ENCODE measurements at regions not wholly inside any gene's neighbourhood (a gene's known extent, or its start where the extent isn't known, plus 50 kb on each side); places are given as distances from the start of the nearest gene placed in this dataset.

- intact Hi-C loops (cut with micrococcal nuclease; ENCODE audit: unreplicated experiment): no loop called here
- no peak for TF ChIP-seq CTCF (IDR thresholded peaks at IDR 0.05; ENCODE audit: insufficient read depth in 1 of 2, low read depth in 1 of 2, low read length in 1 of 2, severe bottlenecking in 1 of 2, unreplicated experiment in 1 of 2)
- no peak overlapping the region for H3K27ac Mint-ChIP-seq (ENCODE audit: unreplicated experiment)
- Histone ChIP-seq H3K4me3 (ENCODE audit: low read depth, low read length) (no peak overlapping the region), H3K9me3 (no peaks in the 10 kb centered on the region), H3K4me1 (no peaks in the 10 kb centered on the region), H3K27me3 (replicated peaks; ENCODE audit: control insufficient read depth, insufficient read depth, low read length) (no peaks in the 10 kb centered on the region), H3K36me3 (ENCODE audit: control insufficient read depth, insufficient read depth, low read length) (no peaks in the 10 kb centered on the region)
- H3K36me3 Mint-ChIP-seq (ENCODE audit: insufficient read depth, unreplicated experiment): no peaks in the 10 kb centered on the region
- no peak overlapping the region for H3K4me3 Mint-ChIP-seq (ENCODE audit: unreplicated experiment)
- H3K9me3 Mint-ChIP-seq (ENCODE audit: unreplicated experiment): no peaks in the 10 kb centered on the region
- H3K4me1 Mint-ChIP-seq (ENCODE audit: low read depth, unreplicated experiment): no peaks in the 10 kb centered on the region
- no TSS peak for BruUV-seq (replicated peaks)
- no peaks in the 10 kb centered on the region for H3K27me3 Mint-ChIP-seq (ENCODE audit: insufficient read depth, unreplicated experiment)
- DNase-seq: no peak
- ChIA-PET CTCF (no interaction called here), POLR2A (no interaction called here)
These were observed 901.7 kb upstream of the CITED2 start for GRCh38 chr6:140276133-140276532.

- no peaks in the 10 kb centered on the region for H3K4me1 ChIP-seq
- no peaks in the 10 kb centered on the region for H3K9me3 ChIP-seq
- POLR2A ChIA-PET: no interaction called here
- H3K27ac Mint-ChIP-seq (ENCODE audit: unreplicated experiment): no peak overlapping the region
- TF ChIP-seq CTCF (IDR thresholded peaks at IDR 0.05; ENCODE audit: insufficient read depth in 1 of 2, low read depth in 1 of 2, low read length in 1 of 2, severe bottlenecking in 1 of 2, unreplicated experiment in 1 of 2): no peak
- H3K27me3 Mint-ChIP-seq (ENCODE audit: insufficient read depth, unreplicated experiment): no peaks in the 10 kb centered on the region
- H3K36me3 ChIP-seq (ENCODE audit: control insufficient read depth, insufficient read depth, low read length): no peaks in the 10 kb centered on the region
- H3K4me1 Mint-ChIP-seq (ENCODE audit: low read depth, unreplicated experiment): no peaks in the 10 kb centered on the region
- H3K4me3 ChIP-seq (ENCODE audit: low read depth, low read length): no peak overlapping the region
- H3K4me3 Mint-ChIP-seq (ENCODE audit: unreplicated experiment): no peak overlapping the region
- H3K27me3 ChIP-seq (replicated peaks; ENCODE audit: control insufficient read depth, insufficient read depth, low read length): no peaks in the 10 kb centered on the region
- no TSS peak for BruUV-seq (replicated peaks)
- DNase-seq: no peak
- H3K36me3 Mint-ChIP-seq (ENCODE audit: insufficient read depth, unreplicated experiment): no peaks in the 10 kb centered on the region
- intact Hi-C loops (cut with micrococcal nuclease; ENCODE audit: unreplicated experiment): no loop called here
- H3K9me3 Mint-ChIP-seq (ENCODE audit: unreplicated experiment): no peaks in the 10 kb centered on the region
- CTCF ChIA-PET: no interaction called here
These were observed 901.3 kb upstream of the CITED2 start for GRCh38 chr6:140275725-140276124.

- no peak overlapping the region for H3K4me3 Mint-ChIP-seq (ENCODE audit: unreplicated experiment)
- CTCF ChIA-PET: no interaction called here
- BruUV-seq (replicated peaks): no TSS peak
These were observed 900.1 kb upstream of the CITED2 start for GRCh38 chr6:140274548-140274947.

More at GRCh38 chr6:140274548-140274947, 900.1 kb upstream of the CITED2 start:
- Mint-ChIP-seq H3K36me3 (ENCODE audit: insufficient read depth, unreplicated experiment) (no peaks in the 10 kb centered on the region), H3K4me1 (ENCODE audit: low read depth, unreplicated experiment) (no peaks in the 10 kb centered on the region), H3K27ac (ENCODE audit: unreplicated experiment) (no peak overlapping the region), H3K9me3 (ENCODE audit: unreplicated experiment) (no peaks in the 10 kb centered on the region), H3K27me3 (ENCODE audit: insufficient read depth, unreplicated experiment) (no peaks in the 10 kb centered on the region)
- no peak for TF ChIP-seq CTCF (IDR thresholded peaks at IDR 0.05; ENCODE audit: insufficient read depth in 1 of 2, low read depth in 1 of 2, low read length in 1 of 2, severe bottlenecking in 1 of 2, unreplicated experiment in 1 of 2)
- Histone ChIP-seq H3K27me3 (replicated peaks; ENCODE audit: control insufficient read depth, insufficient read depth, low read length) (no peaks in the 10 kb centered on the region), H3K9me3 (no peaks in the 10 kb centered on the region), H3K36me3 (ENCODE audit: control insufficient read depth, insufficient read depth, low read length) (no peaks in the 10 kb centered on the region), H3K4me3 (ENCODE audit: low read depth, low read length) (no peak overlapping the region), H3K4me1 (no peaks in the 10 kb centered on the region)
- POLR2A ChIA-PET: no interaction called here
- no peak for DNase-seq
- intact Hi-C loops (cut with micrococcal nuclease; ENCODE audit: unreplicated experiment): no loop called here
